IPS-NIHi7 (cell line): ENCODE measurements at regions not wholly inside any gene's neighbourhood (a gene's known extent, or its start where the extent isn't known, plus 50 kb on each side); places are given as distances from the start of the nearest gene placed in this dataset.
"Not testable (repeated sequence)": the region's sequence is repeated elsewhere in the genome, so short reads cannot be mapped to it uniquely, and the experiment has no call there.

Source experiments
- DNase-seq: peaks from one replicate; pipeline ENCODE4 v3.0.0; 2012; ENCODE audit warnings: mixed read lengths; ENCODE audit errors: extremely low spot score

DNA sequence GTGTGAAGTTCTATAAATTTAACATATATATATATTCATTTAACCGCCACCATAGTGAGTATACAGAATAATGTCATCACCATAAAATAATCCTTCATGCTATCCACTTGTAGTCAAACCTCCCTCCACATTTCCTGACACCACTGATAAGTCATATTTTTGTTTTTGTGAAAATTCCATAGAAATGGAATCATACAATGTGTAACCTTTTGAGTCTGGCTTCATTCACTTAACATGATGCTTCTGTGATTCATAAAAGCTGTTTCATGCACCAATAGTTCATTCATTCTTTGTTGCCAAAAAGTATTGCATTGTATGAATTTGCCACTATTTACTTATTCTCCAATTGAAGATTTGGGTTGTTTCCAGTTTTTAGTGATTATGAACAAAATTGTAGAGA lies 497.5 kb upstream of the PCDH20 start:
- no peak for DNase-seq

GRCh38 chr13:61908906-61909615 lies 493.4 kb upstream of the PCDH20 start:
- no peak for DNase-seq

GRCh38 chr13:61905054-61905453 lies 489.4 kb upstream of the PCDH20 start:
- no peak for DNase-seq

- no peak for DNase-seq
Measured at GRCh38 chr13:61901946-61902541, 486.4 kb upstream of the PCDH20 start.

DNA sequence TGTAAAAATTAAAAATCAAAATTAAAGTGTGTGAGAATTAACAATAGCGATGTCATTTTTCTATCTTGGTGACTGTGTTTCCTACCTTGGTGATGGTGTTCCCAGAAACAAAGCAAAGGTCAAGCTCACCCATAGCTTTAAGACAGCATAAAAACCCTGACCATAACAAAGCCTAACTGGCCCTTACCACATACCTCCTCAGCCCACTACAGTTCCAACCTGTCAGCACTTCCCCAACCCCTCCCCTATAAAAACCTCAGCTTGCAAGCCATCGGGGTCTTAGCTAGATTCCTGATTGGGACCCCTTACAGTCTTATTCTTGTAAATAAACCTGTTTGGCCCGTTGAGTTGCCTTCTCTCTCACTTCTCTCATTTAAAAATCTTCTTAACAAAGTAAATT lies 484.4 kb upstream of the PCDH20 start:
- peak; percentile 12 for DNase-seq

GRCh38 chr13:61898207-61898606 lies 482.6 kb upstream of the PCDH20 start:
- DNase-seq = no peak

DNA sequence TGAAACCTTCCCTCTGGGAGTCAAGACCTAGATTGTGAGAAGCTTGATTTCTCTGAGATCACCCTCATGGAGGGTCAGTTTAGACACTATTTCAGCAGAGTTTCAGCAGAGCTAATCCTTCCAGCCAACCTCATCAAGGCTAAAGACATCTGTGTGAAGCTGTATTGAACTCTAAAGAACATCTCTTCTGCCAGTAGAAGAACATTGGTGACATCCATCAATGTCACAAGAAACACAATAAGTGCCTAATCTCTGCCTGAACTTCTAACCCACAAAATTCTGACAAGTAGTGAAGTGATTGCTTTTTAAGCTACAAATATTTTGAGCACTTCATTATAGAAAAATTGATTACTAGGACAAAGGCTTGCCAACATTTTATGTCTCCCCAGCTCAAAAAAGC lies 475.8 kb upstream of the PCDH20 start:
- DNase-seq = no peak

DNA sequence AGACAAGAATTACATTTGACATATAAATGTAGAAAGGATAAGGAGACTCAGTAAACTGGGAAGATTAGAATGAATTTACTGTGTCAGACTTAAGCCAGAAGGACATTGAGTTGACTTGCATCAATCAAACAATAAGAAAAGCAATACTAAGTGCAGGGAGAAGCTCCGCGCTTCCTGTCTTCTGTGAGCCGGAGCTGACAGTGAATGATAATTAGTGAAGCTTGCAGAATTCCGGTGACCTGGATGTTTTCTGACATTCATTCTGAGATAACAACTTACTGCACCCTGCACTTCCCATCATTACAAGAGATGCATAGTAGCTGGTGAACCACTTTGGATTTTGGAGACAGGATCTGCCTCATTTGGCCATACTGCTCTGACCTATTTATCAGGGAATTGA lies 469.2 kb upstream of the PCDH20 start:
- DNase-seq = no peak

GRCh38 chr13:61880578-61881283 lies 465.1 kb upstream of the PCDH20 start:
- peak; percentile 77 for DNase-seq

GRCh38 chr13:61878565-61878964 lies 462.9 kb upstream of the PCDH20 start:
- not testable (repeated sequence) for DNase-seq

- no peak for DNase-seq
Measured at GRCh38 chr13:61874970-61875579, 459.4 kb upstream of the PCDH20 start.

DNA sequence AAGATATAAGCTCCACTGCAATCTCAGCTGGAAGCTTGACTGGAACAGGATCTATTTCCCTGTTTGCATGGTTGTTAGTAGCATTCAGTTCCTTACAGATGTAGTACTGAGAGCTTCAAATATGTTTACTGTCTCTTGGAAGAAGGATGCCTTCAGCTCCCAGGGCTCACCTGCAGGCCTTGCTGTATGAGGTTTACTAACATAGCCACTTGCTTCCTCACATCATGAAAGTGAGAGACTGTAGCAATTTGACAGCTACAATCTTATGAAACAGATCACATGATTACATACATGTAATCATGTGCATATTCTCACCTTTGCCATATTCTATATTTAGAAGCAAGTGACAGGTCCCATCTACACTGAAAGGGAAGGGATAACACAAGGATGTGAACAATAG lies 458.1 kb upstream of the PCDH20 start:
- no peak for DNase-seq

DNA sequence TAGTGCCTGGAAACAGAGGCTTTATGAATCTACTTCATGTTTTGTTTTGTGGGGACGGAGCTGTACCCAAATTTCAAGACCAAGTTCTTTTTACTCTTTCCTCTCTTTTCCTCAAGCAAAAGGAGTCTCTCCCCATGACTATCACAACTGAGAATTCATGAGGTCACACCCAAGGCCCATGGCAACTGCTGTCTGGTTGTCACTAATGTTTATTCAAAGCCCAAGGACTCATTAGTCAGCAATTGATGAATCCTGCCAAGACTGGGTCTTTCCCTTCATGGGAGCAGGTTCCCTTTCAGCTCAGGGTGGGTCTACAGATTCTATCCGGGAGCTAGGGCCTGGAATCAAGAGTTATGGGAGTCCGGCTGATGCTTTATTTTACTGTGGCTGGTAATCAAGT lies 441.5 kb upstream of the PCDH20 start:
- no peak for DNase-seq

- DNase-seq = no peak
Measured at GRCh38 chr13:61852116-61852619, 436.5 kb upstream of the PCDH20 start.

GRCh38 chr13:61850794-61851193 lies 435.1 kb upstream of the PCDH20 start:
- DNase-seq = no peak

DNA sequence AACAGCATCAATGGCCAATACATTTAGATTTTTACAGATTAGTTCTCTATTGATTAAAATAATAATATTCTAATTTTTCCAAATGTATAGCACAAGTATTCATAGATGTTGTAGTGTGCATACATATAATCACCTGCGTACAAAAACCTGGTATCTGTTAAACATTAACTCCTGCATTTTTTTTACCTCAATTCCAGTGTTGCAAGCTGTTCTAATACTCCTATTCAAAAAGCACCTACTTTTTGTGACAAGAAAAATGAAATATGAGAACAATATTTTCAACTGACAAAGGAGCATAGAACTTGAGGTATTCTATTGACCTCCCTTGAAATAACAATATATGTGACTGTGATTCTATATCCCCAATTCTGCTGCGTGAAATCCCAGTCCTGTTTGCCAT lies 422.9 kb upstream of the PCDH20 start:
- DNase-seq = no peak

DNA sequence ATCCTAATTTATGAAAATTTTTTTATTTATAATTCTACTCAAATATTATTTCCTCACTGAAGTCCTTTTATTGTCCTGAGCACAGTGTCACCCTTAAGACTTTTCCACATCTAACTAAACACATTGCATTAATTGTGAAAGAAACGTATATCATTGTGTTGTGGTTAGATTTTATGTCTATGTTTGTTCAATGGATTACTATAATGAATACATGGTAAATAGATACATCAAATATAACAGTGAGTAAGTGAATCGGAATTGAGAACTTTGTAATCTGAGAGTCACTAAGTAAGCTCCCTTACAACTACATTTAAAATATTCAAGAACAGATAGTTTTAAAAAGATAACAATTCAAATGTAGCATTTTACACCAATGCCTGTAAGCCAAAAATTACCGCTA lies 417.6 kb upstream of the PCDH20 start:
- DNase-seq = no peak

- DNase-seq = no peak
Measured at GRCh38 chr13:61831026-61831425, 415.4 kb upstream of the PCDH20 start.

DNA sequence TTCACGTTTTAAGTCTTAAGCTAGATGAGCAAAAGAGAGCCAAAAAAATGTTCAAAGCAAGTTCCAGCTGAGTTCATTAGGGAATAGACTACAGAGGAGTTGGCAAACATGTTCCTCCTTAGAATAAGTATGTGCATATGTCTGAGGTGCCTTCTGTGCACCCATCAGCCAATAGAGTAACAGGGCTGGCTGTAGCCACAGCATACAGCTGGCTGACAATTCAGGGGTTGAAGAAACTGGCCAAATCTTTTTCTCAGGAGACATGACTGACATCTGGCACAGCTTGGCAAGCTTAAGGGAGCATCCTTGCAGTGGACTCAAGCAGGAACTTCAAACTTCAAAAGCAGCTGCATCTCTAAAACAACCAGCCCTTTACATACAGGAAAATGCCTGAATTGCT lies 414.8 kb upstream of the PCDH20 start:
- no peak for DNase-seq

DNA sequence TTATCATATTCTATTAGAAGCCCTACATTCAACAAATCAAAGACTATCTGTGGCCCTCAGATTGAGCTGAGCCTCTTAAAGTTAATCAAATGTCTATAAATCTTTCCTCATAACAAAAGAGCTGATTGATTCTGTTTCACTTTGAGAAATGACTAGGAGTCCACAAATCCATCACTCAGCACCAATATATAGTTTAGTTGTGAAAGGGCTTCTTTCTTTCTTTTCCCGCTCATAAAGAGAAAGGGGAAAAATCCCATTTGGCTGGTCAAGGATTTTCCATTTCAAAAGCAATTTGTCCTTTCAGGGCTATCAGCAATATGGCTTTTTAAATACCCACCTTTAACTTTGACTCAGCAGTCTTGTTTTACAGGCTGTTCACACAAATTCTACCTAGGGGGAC lies 408.5 kb upstream of the PCDH20 start:
- DNase-seq = no peak

- DNase-seq = no peak
Measured at GRCh38 chr13:61812286-61812685, 396.6 kb upstream of the PCDH20 start.

- no peak for DNase-seq
Measured at GRCh38 chr13:61810065-61810464, 394.4 kb upstream of the PCDH20 start.

DNA sequence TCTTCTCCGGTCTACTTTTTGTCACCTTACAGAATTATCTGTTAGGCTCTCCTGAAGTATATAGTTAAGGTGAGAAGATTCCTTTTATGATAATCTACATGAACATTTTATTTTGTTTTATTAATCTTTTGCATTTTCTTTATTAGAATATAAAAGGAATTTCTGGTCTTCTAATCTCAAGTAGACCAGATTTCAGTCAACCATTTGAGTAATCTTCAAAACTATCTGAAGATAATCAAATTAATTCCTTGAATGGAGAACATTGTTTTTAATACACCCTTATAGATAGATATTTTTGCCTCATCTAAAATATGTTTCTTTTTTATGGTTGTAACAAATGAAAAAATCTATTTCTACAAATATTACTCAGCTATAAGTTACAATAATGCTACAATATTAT lies 381.7 kb upstream of the PCDH20 start:
- DNase-seq = no peak
